ENCODE measurements at regions not wholly inside any gene's neighbourhood (a gene's known extent, or its start where the extent isn't known, plus 50 kb on each side); places are given as distances from the start of the nearest gene placed in this dataset.

DNA sequence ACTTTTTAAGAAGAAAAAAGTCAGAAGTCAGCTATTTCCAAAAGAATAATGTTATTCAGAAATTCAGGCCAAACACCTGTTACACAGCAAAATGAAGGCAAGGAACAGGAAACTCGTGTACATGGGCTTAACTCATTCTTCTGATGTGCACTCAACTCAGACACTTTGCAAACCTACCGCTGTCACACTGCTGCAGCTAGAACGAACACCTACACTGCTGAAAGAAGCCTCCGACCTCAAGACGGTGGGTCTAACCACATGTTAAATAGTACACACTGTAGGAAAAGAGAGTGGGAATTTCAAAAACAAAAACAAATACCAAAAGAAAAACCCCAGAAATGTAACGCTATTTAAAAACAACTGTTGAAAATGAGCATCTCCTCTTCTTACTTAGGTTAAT, 384.5 kb downstream of the IRX1 start:
- no peak for DNase-seq

DNA sequence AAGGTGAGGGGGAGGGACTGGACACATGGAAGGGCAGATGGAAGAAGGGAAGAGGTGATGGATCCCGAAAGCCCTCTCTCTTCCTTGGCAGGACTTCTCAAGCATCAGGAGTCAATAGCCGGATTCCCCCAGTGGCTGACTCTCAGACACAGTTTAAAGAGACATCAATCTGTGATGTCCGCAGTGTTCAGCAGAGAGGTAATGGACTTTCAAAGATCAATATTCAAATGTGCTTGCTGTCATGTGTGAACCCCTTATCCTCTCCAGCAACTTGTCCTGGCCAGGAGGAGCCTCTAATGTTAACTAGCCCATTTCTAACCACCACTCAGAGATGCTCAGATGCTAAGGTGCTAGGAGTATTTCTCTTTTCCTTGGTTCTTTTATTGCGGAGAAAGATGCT, 392.2 kb downstream of the IRX1 start:
- DNase-seq = no peak

DNA sequence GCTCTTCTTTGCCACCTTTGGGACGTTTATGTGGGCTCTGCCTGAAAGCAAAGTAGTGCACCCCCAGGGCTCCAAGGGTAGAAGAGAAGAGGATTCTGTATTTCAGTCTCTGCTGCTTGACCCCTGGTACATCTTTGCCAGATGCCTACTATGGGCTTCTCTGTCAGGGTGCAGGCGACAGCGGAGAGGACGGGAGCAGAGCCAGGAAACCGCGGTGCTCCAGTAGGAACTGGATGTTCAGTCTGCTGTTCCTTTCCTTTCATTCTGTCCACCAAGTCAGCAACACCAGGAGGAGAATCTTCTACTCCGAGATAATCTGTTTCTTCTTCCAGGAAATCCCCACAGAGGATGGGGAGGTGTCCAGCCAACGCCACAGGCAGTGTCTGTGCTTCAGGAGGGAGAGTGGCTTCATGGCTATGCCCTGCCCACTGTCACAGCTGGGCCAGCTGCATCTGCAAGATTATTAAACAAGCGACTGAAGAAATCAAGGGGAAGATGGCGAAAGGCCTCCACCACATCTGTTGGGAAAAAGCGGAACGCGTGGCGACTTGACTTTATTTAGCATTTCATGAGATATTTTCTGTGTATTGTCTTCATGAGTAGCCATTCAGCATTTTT, 398.3 kb downstream of the IRX1 start:
- DNase-seq = no peak

DNA sequence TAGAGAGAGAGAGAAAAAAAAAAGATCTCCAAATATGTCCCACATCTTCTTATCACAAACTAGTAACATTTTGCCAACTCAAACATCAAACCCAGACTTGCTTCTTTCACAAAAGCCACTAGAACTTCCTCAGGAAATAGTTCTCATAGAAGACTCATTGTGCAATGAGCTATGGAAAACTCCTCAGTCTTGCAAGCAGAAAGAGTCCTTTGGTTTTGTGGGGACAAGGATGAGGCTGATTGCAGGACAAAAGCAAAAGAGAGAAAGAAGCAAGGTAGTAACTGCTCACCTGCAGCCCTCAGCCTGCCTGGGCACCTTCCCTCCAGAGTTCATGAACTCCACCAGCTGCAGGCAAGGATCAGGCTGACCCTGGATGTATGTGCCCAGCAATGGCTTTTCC, 399.0 kb downstream of the IRX1 start:
- DNase-seq = no peak

DNA sequence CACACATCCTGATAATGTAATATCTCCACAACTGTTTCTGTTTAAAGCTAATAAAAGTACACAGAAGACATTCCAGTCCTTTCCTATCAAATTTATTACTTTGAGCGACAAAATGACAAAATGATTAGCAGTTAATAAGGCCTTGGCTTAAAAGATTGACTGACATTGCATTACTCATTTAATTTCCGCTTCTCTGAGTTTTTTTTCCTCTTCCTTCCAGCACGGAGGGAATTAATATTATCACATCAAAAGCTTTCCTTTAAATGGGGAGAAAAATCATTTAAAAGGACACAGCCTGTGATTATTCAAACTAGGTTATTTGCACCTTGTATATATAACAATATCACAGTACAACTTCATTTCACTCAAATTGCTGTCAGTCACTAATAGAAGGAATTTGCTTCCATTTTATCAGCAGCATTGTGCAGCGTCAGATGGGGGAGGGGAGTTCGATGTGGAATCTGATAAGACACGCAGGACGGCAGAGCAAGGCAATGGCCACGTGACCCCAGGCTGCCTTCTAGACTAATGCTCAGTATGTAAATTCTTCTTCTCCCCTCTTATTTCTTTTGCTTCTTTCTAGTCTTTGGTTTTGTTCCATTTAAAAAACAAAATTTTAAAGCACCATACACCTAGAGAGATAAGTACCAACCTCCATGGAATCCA, 400.5 kb downstream of the IRX1 start:
- no peak for DNase-seq

DNA sequence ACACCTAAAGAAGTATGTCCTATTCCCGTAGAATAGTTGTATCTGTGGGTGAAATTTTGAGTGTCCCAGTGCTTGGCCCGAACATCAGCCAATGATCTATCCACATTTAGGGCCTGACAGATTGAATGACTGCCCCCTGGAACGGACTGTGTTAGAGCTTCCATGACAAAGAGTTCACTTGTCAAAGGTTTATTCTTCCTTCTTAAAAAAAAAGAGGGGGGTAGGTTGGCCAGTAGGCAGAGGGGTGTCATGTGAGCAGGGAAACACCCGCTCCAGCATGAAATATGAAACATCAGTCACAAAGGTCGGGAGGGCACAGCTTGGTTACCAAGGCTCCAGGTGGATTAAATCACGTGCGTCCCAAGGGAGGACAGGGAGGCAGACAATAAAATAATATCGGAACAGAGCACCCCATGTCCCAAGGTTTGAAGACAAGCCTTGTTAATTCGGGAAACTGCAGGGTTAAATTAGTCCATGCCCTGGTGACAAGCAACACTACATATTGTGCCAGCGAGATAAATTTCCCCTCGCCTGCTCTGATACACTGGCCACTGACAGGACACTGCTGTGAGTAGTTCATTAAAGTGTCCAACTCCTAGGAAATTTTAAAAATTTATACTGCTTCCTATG, 401.2 kb downstream of the IRX1 start:
- DNase-seq = no peak

DNA sequence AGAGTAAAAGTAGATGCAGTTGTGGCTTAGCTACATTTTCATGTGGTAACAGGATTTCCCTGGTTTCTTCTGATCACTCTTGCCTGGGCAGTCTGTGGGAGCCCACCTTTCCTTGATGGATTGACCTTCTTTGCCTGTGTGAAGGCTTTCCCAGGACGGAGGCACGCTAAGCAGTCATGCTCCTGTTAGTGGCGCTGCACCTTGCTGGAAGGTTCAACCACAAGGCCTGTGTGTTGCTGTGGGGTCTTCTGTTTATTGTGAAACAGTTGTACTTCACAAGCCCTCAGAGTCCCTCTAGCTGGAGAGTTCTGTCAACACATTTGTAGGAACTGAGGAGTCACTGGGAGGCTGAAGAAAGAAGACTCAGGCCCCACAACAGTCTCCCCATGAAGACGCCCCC, 402.0 kb downstream of the IRX1 start:
- no peak for DNase-seq

DNA sequence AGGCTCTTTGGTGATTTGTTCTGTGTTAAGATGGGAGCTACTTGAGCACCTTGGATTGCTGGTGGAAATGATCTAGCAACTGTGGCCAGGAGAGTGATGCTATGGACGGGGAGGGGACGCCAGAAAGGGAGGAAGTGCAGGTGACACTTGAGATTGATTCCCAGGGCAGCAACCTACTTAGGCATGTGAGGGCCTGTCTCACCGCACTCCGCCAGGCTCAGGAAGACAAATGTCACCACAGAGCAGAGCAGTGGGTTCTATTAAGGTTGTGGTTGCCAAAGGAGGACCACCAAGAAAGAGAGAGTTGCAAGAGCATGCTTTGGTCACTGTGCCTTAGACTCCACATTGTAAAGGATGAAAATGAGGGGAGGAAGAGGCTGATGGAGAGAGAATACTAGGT, 404.3 kb downstream of the IRX1 start:
- no peak for DNase-seq

DNA sequence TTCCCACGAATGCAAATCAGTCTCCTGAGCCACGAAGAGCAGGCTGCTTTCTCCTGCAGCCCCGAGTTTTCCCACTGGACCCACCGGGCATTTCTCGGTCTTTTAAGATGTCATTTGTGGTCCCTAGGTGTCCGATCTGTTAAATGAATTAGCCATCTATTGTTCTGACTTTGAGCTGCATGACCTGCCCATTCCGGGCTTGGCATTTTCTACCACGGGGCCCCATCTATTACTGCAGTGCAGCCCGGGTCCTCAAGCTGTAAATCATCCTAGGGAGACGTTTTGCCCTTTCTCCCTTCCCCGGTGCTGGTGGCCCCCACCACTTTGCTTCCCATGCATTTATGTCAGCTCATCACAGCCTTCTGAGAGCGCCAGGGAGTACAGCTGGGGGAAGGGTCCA, 405.4 kb downstream of the IRX1 start:
- no peak for DNase-seq

DNA sequence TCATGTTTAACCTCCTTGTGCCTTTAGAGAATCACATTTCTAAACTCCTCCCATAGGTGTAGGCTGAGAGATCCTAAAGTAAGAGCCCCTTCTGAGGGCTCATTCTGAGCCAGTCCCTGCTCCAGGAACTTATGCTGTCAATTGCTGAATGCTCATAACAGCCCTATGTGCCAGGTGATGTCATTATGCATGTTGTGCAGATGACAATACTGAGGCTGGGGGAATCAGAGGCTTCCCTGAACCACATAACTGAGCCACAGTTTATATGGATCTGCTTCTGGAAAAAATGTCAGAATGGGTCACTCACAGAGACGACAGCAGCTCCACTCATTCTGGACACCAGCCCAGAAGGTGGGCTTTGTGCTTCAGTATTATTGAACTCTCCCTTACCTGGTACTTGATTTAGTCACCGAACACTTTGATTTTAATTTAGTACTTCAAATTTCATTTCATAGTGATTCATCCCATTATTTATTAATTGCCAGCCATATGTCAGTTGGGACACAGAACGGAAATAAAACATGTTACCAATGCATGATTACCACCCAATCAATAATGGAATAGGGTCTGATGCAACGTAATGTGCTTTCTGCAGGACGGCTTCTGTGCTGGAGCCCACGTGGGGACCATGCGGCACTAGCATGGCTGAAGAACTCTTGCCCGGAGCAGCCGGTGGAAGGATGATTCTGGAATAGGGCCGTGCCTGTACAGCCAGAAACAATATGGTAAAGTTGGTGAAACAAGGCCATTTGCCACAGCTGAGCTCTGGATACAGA, 406.3 kb downstream of the IRX1 start:
- no peak for DNase-seq

DNA sequence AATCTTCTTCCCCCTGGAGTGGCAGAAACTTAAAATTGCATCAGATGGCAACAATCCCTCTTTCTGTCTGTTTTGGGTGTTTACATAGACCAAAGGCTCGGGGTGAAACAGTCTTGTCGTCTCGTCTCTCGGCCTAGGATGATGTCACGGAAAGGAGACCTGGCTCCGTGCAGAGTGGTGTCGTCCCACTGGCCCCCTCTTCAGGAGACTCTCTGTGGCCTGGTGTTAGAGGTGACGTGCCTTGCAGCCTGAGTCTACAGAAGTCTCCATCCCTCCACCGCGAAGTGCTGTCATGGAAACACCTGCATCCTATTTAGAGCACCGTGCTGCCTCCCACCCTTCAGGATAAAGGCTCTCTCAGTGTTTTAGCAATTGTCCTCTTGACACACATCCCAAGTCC, 409.7 kb downstream of the IRX1 start:
- DNase-seq = no peak

DNA sequence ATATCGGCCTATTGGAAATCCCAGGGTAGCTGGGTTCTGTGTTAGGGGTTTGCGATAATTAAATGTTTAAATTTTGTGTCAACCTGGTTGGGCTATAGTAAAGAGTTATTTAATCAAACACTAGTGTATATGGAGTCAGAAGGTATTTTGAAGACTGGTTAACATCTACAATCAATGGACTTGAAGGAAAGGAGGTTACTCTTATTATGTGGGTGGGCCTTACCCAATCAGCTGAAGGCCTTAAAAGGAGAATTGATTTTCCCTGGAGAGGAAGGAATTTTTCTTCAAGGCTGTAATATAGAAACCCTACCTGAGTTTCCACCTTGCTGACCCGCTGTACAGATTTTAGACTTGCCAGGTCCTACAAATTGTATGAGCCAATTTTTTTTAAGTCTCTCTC, 411.4 kb downstream of the IRX1 start:
- no peak for DNase-seq

DNA sequence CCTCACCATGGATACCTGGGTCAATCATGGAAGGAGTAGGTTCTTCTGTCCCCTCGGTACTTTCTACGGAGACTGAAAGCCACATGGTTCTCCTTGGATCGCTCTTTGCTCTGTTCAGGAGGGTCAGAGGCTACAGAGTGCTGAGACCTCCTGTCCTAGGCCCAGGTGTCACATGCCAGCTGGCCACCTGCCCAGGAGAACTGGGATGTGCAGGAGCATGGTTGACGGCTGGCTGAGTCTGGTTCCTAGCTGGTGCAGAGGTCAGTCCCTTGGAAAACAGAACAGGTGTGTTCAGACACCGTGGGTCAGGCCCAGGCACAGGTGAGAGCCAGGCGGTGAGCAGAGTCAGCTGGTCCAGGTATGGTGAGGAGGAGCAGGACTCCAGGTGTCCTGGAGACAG, 416.3 kb downstream of the IRX1 start:
- no peak for DNase-seq

DNA sequence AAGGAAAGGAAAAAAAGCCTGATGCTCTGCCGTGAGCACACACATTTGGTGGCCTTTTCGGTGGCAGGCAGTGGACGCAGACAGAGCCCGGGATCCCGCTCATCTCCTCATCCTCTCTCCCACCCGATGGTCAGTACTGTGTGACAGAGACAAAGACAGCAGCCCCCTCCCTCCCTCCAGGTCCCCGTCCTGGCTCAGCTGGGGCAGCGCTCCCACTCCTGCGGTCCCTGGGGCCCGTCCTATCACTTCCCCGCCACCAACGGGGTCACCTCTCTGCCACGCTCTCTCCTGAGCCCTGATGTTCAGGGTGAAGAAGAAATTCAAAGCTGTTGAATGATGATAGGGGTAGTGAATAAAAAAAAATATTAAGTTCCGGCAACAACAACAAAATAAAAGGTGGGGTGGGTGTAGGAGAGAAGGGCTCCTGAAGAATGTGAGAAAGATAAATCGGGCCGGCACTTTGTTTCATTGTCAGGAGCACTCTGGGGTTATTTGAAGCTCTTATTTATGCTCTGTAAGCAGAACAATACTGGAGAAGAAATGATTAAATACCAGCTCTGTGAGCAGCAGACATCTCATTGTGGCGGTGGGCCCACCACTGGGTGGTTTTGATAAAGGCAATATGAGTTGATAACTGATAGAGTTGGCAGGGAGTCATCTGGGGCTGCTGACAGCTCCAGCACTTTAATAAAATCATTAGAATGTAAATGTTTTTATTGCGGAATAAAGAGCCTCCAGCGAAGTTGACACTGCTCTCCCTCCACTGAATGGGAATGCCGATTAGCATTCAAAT, 417.7 kb downstream of the IRX1 start:
- DNase-seq = no peak

DNA sequence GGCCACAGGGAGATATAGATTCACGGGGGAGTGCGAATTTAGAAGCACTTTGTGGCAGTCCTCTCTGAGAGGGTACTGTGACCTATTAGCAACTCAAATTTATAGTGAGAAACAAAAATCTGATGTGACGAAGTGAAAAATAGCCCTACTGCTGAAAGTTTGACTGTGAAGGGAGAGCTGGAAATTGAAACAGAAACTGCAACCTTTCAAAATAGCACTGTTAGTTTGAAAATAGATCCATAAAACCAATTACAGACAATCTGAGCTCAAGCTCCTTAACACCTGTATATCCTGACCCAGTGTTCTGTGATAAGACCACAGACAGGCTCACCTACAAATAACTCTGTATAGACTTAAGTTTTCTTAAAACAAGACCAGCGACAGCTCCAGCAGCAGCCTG, 420.1 kb downstream of the IRX1 start:
- no peak for DNase-seq

DNA sequence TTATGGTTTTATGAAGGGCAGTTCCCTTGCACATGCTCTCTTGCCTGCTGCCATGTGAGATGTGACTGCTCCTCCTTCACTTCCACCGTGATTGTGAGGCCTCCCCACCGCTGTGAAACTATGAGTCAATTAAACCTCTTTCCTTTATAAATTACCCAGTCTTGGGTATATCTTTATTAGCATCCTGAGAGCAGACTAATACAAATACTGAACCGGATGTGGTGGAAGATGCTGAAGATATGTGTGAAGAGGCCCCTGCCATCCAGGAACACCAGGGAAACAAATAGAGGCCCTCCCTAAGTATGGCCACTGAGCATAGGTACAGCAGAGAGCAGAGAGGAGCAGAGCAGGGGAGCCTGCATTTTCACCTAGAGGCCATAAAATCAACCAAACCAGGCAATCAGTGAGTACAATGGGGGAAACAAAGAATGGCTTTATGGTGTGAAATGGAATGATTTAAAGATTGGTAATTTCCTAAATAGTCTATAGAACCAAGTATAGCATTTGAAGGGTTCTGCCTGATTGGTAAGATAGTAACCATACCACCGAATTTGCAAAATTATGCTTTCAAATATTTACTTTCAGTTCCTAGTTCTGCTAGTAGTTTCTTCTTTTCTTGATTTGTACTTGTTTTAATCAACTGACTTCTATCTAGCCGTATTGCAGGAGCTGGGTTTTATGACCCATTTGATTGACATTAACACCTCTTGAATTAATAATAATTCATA, 421.6 kb downstream of the IRX1 start:
- DNase-seq = no peak

DNA sequence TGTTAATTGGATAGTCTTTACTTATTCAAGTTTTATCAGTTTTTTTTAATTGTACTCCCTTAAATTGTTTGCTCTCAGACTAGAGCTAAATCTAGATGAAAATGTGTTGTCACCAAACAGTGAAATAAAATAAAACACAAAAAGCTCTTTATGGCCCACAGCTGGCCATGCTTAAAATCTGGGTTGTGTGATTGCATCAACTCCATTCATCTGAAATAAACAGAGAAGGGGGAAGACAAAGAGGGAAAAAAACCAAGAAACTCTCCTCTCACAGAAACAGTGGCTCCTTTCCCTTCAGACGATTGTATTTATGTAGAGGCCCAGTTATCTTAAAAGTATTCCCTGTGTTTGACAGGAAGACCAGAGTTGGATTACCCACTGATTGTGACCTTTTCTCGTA, 422.4 kb downstream of the IRX1 start:
- DNase-seq = no peak

DNA sequence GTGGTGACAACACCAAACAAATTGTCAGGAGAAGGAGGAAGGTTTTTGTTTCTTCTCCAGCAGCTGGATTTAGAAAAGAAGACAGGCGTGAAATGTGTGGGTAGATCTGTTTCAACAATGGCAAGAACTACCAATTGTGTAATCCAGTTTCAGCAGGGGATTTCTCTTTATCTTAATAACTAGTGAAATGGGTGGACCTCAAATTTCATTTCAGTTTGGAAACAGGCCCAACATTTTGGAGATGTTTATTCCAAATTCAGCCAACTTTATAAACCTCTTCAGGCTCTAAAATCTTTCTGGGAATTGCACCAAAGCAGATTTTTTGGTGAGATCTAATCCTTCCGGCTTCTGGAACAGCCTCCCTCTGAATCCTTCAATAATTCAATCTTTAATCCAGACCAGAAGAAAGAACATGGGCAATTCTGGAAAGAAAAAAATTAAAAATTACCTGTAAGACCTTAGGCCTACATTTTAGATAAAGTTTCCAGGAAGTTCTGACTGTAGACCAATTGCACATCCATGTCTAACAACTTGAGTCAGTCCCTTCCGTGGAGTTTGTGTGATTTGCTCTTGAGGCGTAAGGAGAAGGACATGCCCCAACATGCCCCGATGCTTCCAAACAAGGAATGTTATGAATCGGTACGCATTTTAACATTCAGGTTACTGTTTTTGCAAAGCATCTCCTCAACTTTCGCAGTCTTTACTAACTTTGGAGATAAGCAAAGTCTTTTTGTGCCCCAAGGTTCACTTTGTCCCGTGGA, 423.6 kb downstream of the IRX1 start:
- no peak for DNase-seq

DNA sequence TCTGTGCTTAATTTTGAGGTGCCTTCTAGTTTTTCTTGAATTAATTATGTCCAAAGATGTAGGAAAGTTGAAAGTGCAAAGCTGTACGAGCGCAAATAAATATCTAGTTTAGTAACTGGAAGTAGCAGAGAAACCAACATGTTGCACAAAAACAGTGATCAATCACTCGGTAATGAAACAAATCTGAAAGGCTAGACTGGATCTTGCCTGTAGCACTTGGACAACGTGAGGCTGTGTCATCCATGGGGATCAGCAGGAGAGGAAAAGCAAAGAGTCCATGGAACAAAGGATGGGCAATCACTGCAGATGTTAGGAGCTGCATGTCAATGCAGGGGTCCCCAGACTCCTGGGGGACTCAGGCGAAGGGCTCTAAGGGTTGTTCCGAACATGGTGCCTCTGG, 424.2 kb downstream of the IRX1 start:
- no peak for DNase-seq

DNA sequence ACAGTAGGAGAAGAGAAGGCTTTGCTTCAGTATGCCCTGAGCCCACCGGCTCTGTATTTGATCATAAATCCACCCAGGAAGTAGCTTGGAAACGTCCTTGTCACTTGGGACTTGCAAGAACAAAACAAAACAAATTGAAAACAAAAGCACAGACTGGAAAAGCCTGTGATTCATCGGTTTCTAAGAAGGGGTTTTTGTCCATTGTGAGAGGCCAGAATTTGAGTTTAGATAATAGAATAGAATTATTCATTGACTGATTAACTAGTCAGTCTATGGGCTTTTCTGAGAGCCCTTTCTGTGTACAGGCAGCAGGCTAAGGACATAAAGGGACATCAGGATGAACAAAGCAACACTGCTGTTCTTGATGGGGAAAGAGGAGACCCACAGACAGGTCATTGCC, 424.8 kb downstream of the IRX1 start:
- DNase-seq = no peak

DNA sequence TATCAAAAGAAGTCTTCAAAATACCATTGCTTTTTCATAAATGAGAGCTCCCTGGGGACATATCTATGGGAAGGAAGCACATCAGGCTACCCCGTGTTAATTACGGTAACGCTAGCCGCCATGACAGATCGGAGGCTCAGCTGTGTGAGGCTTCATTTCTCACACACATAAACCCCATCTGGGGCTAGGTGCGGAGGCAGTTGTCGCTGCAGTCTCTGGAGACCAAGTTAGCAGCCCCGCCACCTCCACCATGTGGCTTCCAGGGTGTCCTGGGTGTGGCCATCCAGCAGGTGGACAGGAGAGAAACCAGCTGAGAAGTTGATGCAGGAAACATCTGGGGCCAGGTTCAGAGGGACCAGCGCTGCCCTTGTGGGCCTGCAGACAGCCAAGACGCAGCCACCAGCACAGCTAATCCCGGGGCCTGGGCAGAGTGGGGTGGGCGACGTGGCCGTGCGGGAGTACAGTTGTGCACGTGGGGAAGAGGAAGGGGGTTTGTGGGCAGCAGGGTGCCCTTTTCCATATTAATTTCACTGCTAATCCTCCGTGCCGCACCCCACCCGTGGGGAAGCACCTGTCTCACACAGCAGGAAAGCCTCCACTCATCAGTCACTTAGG, 426.5 kb downstream of the IRX1 start:
- no peak for DNase-seq

Data from activated naive CD4-positive, alpha-beta T cell treated with anti-CD3 and anti-CD28 coated beads, Interleukin-2, amount 50 U/mL, for 16 hours (primary cell).